ENCODE measurements at regions not wholly inside any gene's neighbourhood (a gene's known extent, or its start where the extent isn't known, plus 50 kb on each side); places are given as distances from the start of the nearest gene placed in this dataset.

GRCh38 chr3:191809326-191809949 lies 348.5 kb downstream of the PYDC2 start:
- FAIRE-seq = no peak
- H3K27me3 ChIP-seq (ENCODE audit: insufficient read depth, low read length) = no peaks in the 10 kb centered on the region
- no peak overlapping the region for H3K27ac Mint-ChIP-seq (ENCODE audit: unreplicated experiment)

GRCh38 chr3:191813245-191813644 lies 352.3 kb downstream of the PYDC2 start:
- H2AFZ ChIP-seq (ENCODE audit: low read depth, low read length) = no peak overlapping the region
- Mint-ChIP-seq H3K9me3 (ENCODE audit: unreplicated experiment) (peaks cover 11% of the 10 kb centered on the region), H3K4me1 (ENCODE audit: low read depth, unreplicated experiment) (no peaks in the 10 kb centered on the region), H3K4me3 (ENCODE audit: unreplicated experiment) (no peak overlapping the region), H3K27me3 (ENCODE audit: low read depth, unreplicated experiment) (no peaks in the 10 kb centered on the region), H3K36me3 (ENCODE audit: low read depth, unreplicated experiment) (no peaks in the 10 kb centered on the region), H3K27ac (ENCODE audit: unreplicated experiment) (no peak overlapping the region)
- FAIRE-seq (no peak), DNase-seq (ENCODE audit: low read depth) (no peak)
- no peaks in the 10 kb centered on the region for H4K20me1 ChIP-seq (ENCODE audit: insufficient read depth, low read length)
- H3K36me3 ChIP-seq (ENCODE audit: insufficient read depth, low read length) = no peaks in the 10 kb centered on the region
- H3K9me3 ChIP-seq (ENCODE audit: insufficient read depth, low read depth, low read length) = no peaks in the 10 kb centered on the region
- TF ChIP-seq EZH2 (IDR thresholded peaks at IDR 0.05; ENCODE audit: insufficient read depth, low read length) (no peak), CTCF (IDR thresholded peaks at IDR 0.05; ENCODE audit: insufficient read depth, low read depth, low read length) (no peak)
- no peak overlapping the region for H3K4me3 ChIP-seq (ENCODE audit: insufficient read depth, low read depth, low read length)
- no peaks in the 10 kb centered on the region for H3K27me3 ChIP-seq (ENCODE audit: insufficient read depth, low read length)
- no peak overlapping the region for H3K9ac ChIP-seq (ENCODE audit: low read length)
- no peak overlapping the region for H3K27ac ChIP-seq (ENCODE audit: low read depth, low read length)
- H3K79me2 ChIP-seq (ENCODE audit: insufficient read depth, low read length) = no peaks in the 10 kb centered on the region
- no peaks in the 10 kb centered on the region for H3K4me1 ChIP-seq (ENCODE audit: insufficient read depth, low read length)
- no peak overlapping the region for H3K4me2 ChIP-seq (ENCODE audit: low read length)

More at GRCh38 chr3:191809326-191809949, 348.5 kb downstream of the PYDC2 start:
- no peak overlapping the region for H3K4me2 ChIP-seq (ENCODE audit: low read length)
- H3K9ac ChIP-seq (ENCODE audit: low read length) = no peak overlapping the region
- no peak overlapping the region for H3K4me3 ChIP-seq (ENCODE audit: insufficient read depth, low read depth, low read length)
- H3K36me3 ChIP-seq (ENCODE audit: insufficient read depth, low read length) = no peaks in the 10 kb centered on the region
- H4K20me1 ChIP-seq (ENCODE audit: insufficient read depth, low read length) = no peaks in the 10 kb centered on the region
- no peak overlapping the region for H3K27ac ChIP-seq (ENCODE audit: low read depth, low read length)
- no peaks in the 10 kb centered on the region for H3K4me1 ChIP-seq (ENCODE audit: insufficient read depth, low read length)
- H3K9me3 ChIP-seq (ENCODE audit: insufficient read depth, low read depth, low read length) = peaks cover 2% of the 10 kb centered on the region
- TF ChIP-seq CTCF (IDR thresholded peaks at IDR 0.05; ENCODE audit: insufficient read depth, low read depth, low read length) (no peak), EZH2 (IDR thresholded peaks at IDR 0.05; ENCODE audit: insufficient read depth, low read length) (no peak)
- H3K4me1 Mint-ChIP-seq (ENCODE audit: low read depth, unreplicated experiment) = no peaks in the 10 kb centered on the region
- DNase-seq (ENCODE audit: low read depth) = no peak
- H3K4me3 Mint-ChIP-seq (ENCODE audit: unreplicated experiment) = no peak overlapping the region
- no peaks in the 10 kb centered on the region for H3K27me3 Mint-ChIP-seq (ENCODE audit: low read depth, unreplicated experiment)
- H3K9me3 Mint-ChIP-seq (ENCODE audit: unreplicated experiment) = peaks cover 14% of the 10 kb centered on the region
- H3K36me3 Mint-ChIP-seq (ENCODE audit: low read depth, unreplicated experiment) = no peaks in the 10 kb centered on the region
- H2AFZ ChIP-seq (ENCODE audit: low read depth, low read length) = no peak overlapping the region
- no peaks in the 10 kb centered on the region for H3K79me2 ChIP-seq (ENCODE audit: insufficient read depth, low read length)

GRCh38 chr3:191848818-191849217 lies 387.9 kb downstream of the PYDC2 start:
- no peaks in the 10 kb centered on the region for H3K4me1 Mint-ChIP-seq (ENCODE audit: low read depth, unreplicated experiment)
- H3K4me3 Mint-ChIP-seq (ENCODE audit: unreplicated experiment) = no peak overlapping the region
- Histone ChIP-seq H3K4me2 (ENCODE audit: low read length) (no peak overlapping the region), H3K27ac (ENCODE audit: low read depth, low read length) (no peak overlapping the region), H3K27me3 (ENCODE audit: insufficient read depth, low read length) (no peaks in the 10 kb centered on the region), H3K4me3 (ENCODE audit: insufficient read depth, low read depth, low read length) (no peak overlapping the region), H2AFZ (ENCODE audit: low read depth, low read length) (no peak overlapping the region), H3K79me2 (ENCODE audit: insufficient read depth, low read length) (no peaks in the 10 kb centered on the region), H3K4me1 (ENCODE audit: insufficient read depth, low read length) (no peaks in the 10 kb centered on the region), H3K9ac (ENCODE audit: low read length) (no peak overlapping the region), H4K20me1 (ENCODE audit: insufficient read depth, low read length) (no peaks in the 10 kb centered on the region), H3K9me3 (ENCODE audit: insufficient read depth, low read depth, low read length) (no peaks in the 10 kb centered on the region), H3K36me3 (ENCODE audit: insufficient read depth, low read length) (no peaks in the 10 kb centered on the region)
- DNase-seq (ENCODE audit: low read depth) = no peak
- TF ChIP-seq CTCF (IDR thresholded peaks at IDR 0.05; ENCODE audit: insufficient read depth, low read depth, low read length) = no peak
- no peak for TF ChIP-seq EZH2 (IDR thresholded peaks at IDR 0.05; ENCODE audit: insufficient read depth, low read length)
- H3K27ac Mint-ChIP-seq (ENCODE audit: unreplicated experiment) = no peak overlapping the region
- H3K27me3 Mint-ChIP-seq (ENCODE audit: low read depth, unreplicated experiment) = no peaks in the 10 kb centered on the region
- no peaks in the 10 kb centered on the region for H3K9me3 Mint-ChIP-seq (ENCODE audit: unreplicated experiment)
- no peak for FAIRE-seq
- no peaks in the 10 kb centered on the region for H3K36me3 Mint-ChIP-seq (ENCODE audit: low read depth, unreplicated experiment)
